Cardiac fibroblast (primary cell): ENCODE measurements at regions not wholly inside any gene's neighbourhood (a gene's known extent, or its start where the extent isn't known, plus 50 kb on each side); places are given as distances from the start of the nearest gene placed in this dataset.

Experiments used
- DNase-seq, 2 donors: peaks; one replicate each; pipeline versions ENCODE4 v3.0.0 to v3.0.0-alpha.2; 2010; ENCODE audit warnings: low read depth in 2 of 2
- H3K4me3 ChIP-seq, 2 donors: replicated peaks in 1 of 2; 1 replicate in 1 of 2; 2 replicates in 1 of 2; pipeline ENCODE4 v1.5.1; 2011; ENCODE audit warnings: low read depth in 2 of 2, low read length in 2 of 2, mild to moderate bottlenecking in 2 of 2, moderate library complexity in 1 of 2
- CTCF ChIP-seq: IDR thresholded peaks from one replicate; pipeline ENCODE4 v1.5.1; 2011; ENCODE audit warnings: low read depth, mild to moderate bottlenecking, low read length, inconsistent platforms

GRCh38 chr16:17565605-17566004 is 94.8 kb upstream of the XYLT1 start:
- no peak for DNase-seq
- no peak overlapping the region for H3K4me3 ChIP-seq
- no peak for TF ChIP-seq CTCF

- H3K4me3 ChIP-seq = no peak overlapping the region
- no peak for TF ChIP-seq CTCF
- no peak for DNase-seq
Measured at GRCh38 chr16:17564856-17565255, 94.1 kb upstream of the XYLT1 start.

GRCh38 chr16:17563323-17564091 is 92.7 kb upstream of the XYLT1 start:
- no peak overlapping the region for H3K4me3 ChIP-seq

GRCh38 chr16:17561056-17561455 is 90.3 kb upstream of the XYLT1 start:
- TF ChIP-seq CTCF = no peak
- DNase-seq = no peak
- H3K4me3 ChIP-seq = no peak overlapping the region

More at GRCh38 chr16:17563323-17564091, 92.7 kb upstream of the XYLT1 start:
- DNase-seq = no peak
- TF ChIP-seq CTCF = no peak

- DNase-seq = no peak
- no peak overlapping the region for H3K4me3 ChIP-seq
- TF ChIP-seq CTCF = no peak
Measured at GRCh38 chr16:17560548-17560947, 89.8 kb upstream of the XYLT1 start.

GRCh38 chr16:17559394-17559793 is 88.6 kb upstream of the XYLT1 start:
- no peak overlapping the region for H3K4me3 ChIP-seq
- TF ChIP-seq CTCF = no peak
- DNase-seq = no peak

GRCh38 chr16:17557949-17558348 is 87.2 kb upstream of the XYLT1 start:
- TF ChIP-seq CTCF = no peak
- DNase-seq = no peak
- H3K4me3 ChIP-seq = no peak overlapping the region
